Panc1 (cell line): ENCODE measurements at regions not wholly inside any gene's neighbourhood (a gene's known extent, or its start where the extent isn't known, plus 50 kb on each side); places are given as distances from the start of the nearest gene placed in this dataset.

Experiments
- ATAC-seq: fragments of 200-7000 bp; cut with Tn5 transposase; 2 replicates; pipeline ENCODE4 v1.9.1; 2020; ENCODE audit warnings: mild to moderate bottlenecking, moderate library complexity
- BruUV-seq: library from RNA; stranded (reverse); fragments of 400-500 nt; replicated peaks from 2 replicates; lab custom pipeline; 2021; lab: Mats Ljungman, UMichigan
- CTCF ChIA-PET: fragments of 300-600 bp; sonication (Branson Sonifier 250); formaldehyde crosslinking; loops from one replicate; lab custom pipeline; 2022; ENCODE audit warnings: antibody characterized with exemption; lab: Charles Lee
- POLR2A ChIA-PET: fragments of 300-600 bp; sonication (Branson Sonifier 250); formaldehyde crosslinking; loops from one replicate; lab custom pipeline; 2022; ENCODE audit warnings: antibody characterized with exemption; lab: Charles Lee
- DNase-seq: peaks from one replicate; pipeline ENCODE4 v3.0.0-alpha.2; 2010; ENCODE audit warnings: low read depth, low spot score
- H3K27ac ChIP-seq: 2 replicates; pipeline ENCODE4 v1.5.1; 2011; ENCODE audit warnings: mild to moderate bottlenecking, low read length, inconsistent platforms
- H3K27me3 ChIP-seq: fragments of 200-500 bp; sonication (Bioruptor generic); 2 replicates; pipeline ENCODE4 v1.6.0; 2014; ENCODE audit warnings: low read length, inconsistent platforms; ENCODE audit not compliant: control insufficient read depth, insufficient read depth
- H3K36me3 ChIP-seq: fragments of 200-500 bp; sonication (Bioruptor generic); 2 replicates; pipeline ENCODE4 v1.5.1; 2014; ENCODE audit warnings: inconsistent platforms, mild to moderate bottlenecking, low read length, moderate library complexity; ENCODE audit not compliant: control insufficient read depth, insufficient read depth
- H3K4me1 ChIP-seq: 2 replicates; pipeline ENCODE4 v1.5.1; 2011; ENCODE audit warnings: inconsistent platforms, mild to moderate bottlenecking, low read length, moderate library complexity; ENCODE audit not compliant: control insufficient read depth, insufficient read depth
- H3K4me3 ChIP-seq, 2 experiments: 2 replicates each; pipeline ENCODE4 v1.5.1; 2011 to 2012; ENCODE audit warnings: low read depth in 2 of 2, low read length in 2 of 2, mild to moderate bottlenecking in 2 of 2, inconsistent platforms in 1 of 2, moderate library complexity in 1 of 2
- H3K9me3 ChIP-seq: fragments of 200-500 bp; sonication (Bioruptor generic); 2 replicates; pipeline ENCODE4 v1.5.1; 2014; ENCODE audit warnings: low read depth, mild to moderate bottlenecking, inconsistent platforms, low read length, moderate library complexity; ENCODE audit not compliant: control insufficient read depth, insufficient read depth
- CTCF ChIP-seq: fragments of 450-650 bp; IDR thresholded peaks from 2 replicates; pipeline ENCODE4 v1.5.1; 2017; ENCODE audit warnings: mild to moderate bottlenecking
- POLR2AphosphoS5 ChIP-seq: IDR thresholded peaks from 2 replicates; pipeline ENCODE4 v1.6.1; 2012; ENCODE audit warnings: mild to moderate bottlenecking, low read depth, low read length, moderate library complexity
- REST ChIP-seq, 2 experiments: IDR thresholded peaks; 2 replicates each; pipeline ENCODE4 v1.6.1; 2011 to 2012; ENCODE audit warnings: low read depth in 2 of 2, control low read depth in 1 of 2, low read length in 1 of 2, mild to moderate bottlenecking in 1 of 2, moderate library complexity in 1 of 2; ENCODE audit not compliant: insufficient read depth in 1 of 2
- SIN3A ChIP-seq: IDR thresholded peaks from 2 replicates; pipeline ENCODE4 v1.6.1; 2012; ENCODE audit warnings: low read depth, mild to moderate bottlenecking, low read length, moderate library complexity, borderline replicate concordance; ENCODE audit not compliant: insufficient read depth
- TCF7L2 ChIP-seq: IDR thresholded peaks from 2 replicates; pipeline ENCODE4 v1.6.1; 2011; ENCODE audit warnings: mild to moderate bottlenecking, low read depth, low read length, inconsistent platforms
- in situ Hi-C: cut with HindIII; loops from 2 replicates; pipeline ENCODE4 v1.10.0; 2016; ENCODE audit warnings: low sequenced_read_pairs, low pct_unique_long_range_greater_than_20kb
- intact Hi-C: fragments of 100-400 bp; cut with micrococcal nuclease; formaldehyde crosslinking; loops from one replicate; pipeline ENCODE4 v1.10.0; 2022; ENCODE audit not compliant: unreplicated experiment

- ChIA-PET POLR2A (no interaction called here), CTCF (no interaction called here)
- intact Hi-C loops (no loop called here), in situ Hi-C loops (no loop called here)
- Histone ChIP-seq H3K36me3 (no peaks in the 10 kb centered on the region), H3K9me3 (no peaks in the 10 kb centered on the region), H3K27ac (no peak overlapping the region), H3K4me1 (no peaks in the 10 kb centered on the region), H3K4me3 (no peak overlapping the region), H3K27me3 (no peaks in the 10 kb centered on the region)
- no peak for TF ChIP-seq POLR2AphosphoS5
- no peak for TF ChIP-seq CTCF
- TF ChIP-seq REST (IDR thresholded peaks at IDR 0.05; ENCODE audit: insufficient read depth in 1 of 2, low read depth in 2 of 2, low read length in 1 of 2) = no peak
- no peak for TF ChIP-seq SIN3A
- no peak for TF ChIP-seq TCF7L2
- BruUV-seq = no TSS peak
- DNase-seq (no peak), ATAC-seq (no peak)
These were observed 679.0 kb upstream of the ID2 start for GRCh38 chr2:8002765-8003393.

GRCh38 chr2:8003462-8004075 is 678.3 kb upstream of the ID2 start:
- intact Hi-C loops = no loop called here

More at GRCh38 chr2:8003462-8004075, 678.3 kb upstream of the ID2 start:
- H3K36me3 ChIP-seq = no peaks in the 10 kb centered on the region
- no peak overlapping the region for H3K27ac ChIP-seq
- in situ Hi-C loops = no loop called here
- ChIA-PET POLR2A (no interaction called here), CTCF (no interaction called here)
- H3K27me3 ChIP-seq = no peaks in the 10 kb centered on the region
- H3K4me1 ChIP-seq = no peaks in the 10 kb centered on the region
- no peak overlapping the region for H3K4me3 ChIP-seq
- no peaks in the 10 kb centered on the region for H3K9me3 ChIP-seq
- TF ChIP-seq REST (IDR thresholded peaks at IDR 0.05; ENCODE audit: insufficient read depth in 1 of 2, low read depth in 2 of 2, low read length in 1 of 2) = no peak
- no peak for TF ChIP-seq TCF7L2
- TF ChIP-seq CTCF = no peak
- no peak for TF ChIP-seq SIN3A
- TF ChIP-seq POLR2AphosphoS5 = no peak
- no TSS peak for BruUV-seq
- ATAC-seq = no peak
- DNase-seq = no peak
